Lung (tissue), 11 donors: ENCODE measurements at regions not wholly inside any gene's neighbourhood (a gene's known extent, or its start where the extent isn't known, plus 50 kb on each side); places are given as distances from the start of the nearest gene placed in this dataset.

Source experiments
- ATAC-seq: fragments of 200-7000 bp; cut with Tn5 transposase; one replicate; pipeline ENCODE4 v1.9.1; 2020; ENCODE audit warnings: moderate number of reproducible peaks; ENCODE audit not compliant: insufficient read depth, low FRiP score
- DNase-seq, 3 donors: peaks; one replicate each; pipeline ENCODE4 v3.0.0-alpha.2; 2013 to 2017
- H3K27ac ChIP-seq, 2 donors: one replicate each; pipeline ENCODE4 v1.5.1; 2013; ENCODE audit warnings: mild to moderate bottlenecking in 2 of 2, moderate library complexity in 2 of 2, control low read depth in 1 of 2, inconsistent platforms in 1 of 2, low read depth in 1 of 2, low read length in 1 of 2
- H3K27me3 ChIP-seq, 3 donors: one replicate each; pipeline ENCODE4 v1.5.1; 2013; ENCODE audit warnings: low read length in 2 of 3; ENCODE audit not compliant: control insufficient read depth in 3 of 3, insufficient read depth in 3 of 3
- H3K36me3 ChIP-seq, 4 donors: one replicate each; pipeline ENCODE4 v1.5.1; 2013; ENCODE audit warnings: low read length in 4 of 4, mild to moderate bottlenecking in 1 of 4, moderate library complexity in 1 of 4; ENCODE audit not compliant: control insufficient read depth in 4 of 4, insufficient read depth in 4 of 4
- H3K4me1 ChIP-seq, 5 donors: one replicate each; pipeline ENCODE4 v1.5.1; 2013; ENCODE audit warnings: low read length in 5 of 5, mild to moderate bottlenecking in 2 of 5, moderate library complexity in 1 of 5; ENCODE audit not compliant: control insufficient read depth in 5 of 5, insufficient read depth in 5 of 5
- H3K4me3 ChIP-seq: one replicate; pipeline ENCODE4 v1.5.1; 2013; ENCODE audit warnings: mild to moderate bottlenecking, control low read depth, moderate library complexity
- H3K9ac ChIP-seq, 2 donors: one replicate each; pipeline ENCODE4 v1.5.1; 2013; ENCODE audit warnings: low read length in 2 of 2, control low read depth in 1 of 2; ENCODE audit not compliant: insufficient read depth in 1 of 2
- H3K9me3 ChIP-seq, 4 donors: one replicate each; pipeline ENCODE4 v1.5.1; 2013; ENCODE audit warnings: low read length in 3 of 4, mild to moderate bottlenecking in 1 of 4, moderate library complexity in 1 of 4; ENCODE audit not compliant: control insufficient read depth in 4 of 4, insufficient read depth in 3 of 4
- WGBS, 2 donors: extraction: QIAGEN DNeasy Blood & Tissue Kit; methylation state at CpG; one replicate each; pipeline ENCODE4 v1.1.7; 2013; 5-methylcytosine and 5-hydroxymethylcytosine counted together
- TF ChIP-seq, protein P1 (sequence below): IDR thresholded peaks from 2 replicates; pipeline ENCODE4 v1.5.1; 2012; ENCODE audit warnings: mild to moderate bottlenecking; ENCODE audit errors: control extremely low read depth, extremely low read depth
- donor health status: control.
- donor health status: control.
- donor health status: Bipolar disorder and iron deficiency.
- donor health status: healthy.
- donor health status: DM: yes; HTN: yes; CAD: no.

DNA sequence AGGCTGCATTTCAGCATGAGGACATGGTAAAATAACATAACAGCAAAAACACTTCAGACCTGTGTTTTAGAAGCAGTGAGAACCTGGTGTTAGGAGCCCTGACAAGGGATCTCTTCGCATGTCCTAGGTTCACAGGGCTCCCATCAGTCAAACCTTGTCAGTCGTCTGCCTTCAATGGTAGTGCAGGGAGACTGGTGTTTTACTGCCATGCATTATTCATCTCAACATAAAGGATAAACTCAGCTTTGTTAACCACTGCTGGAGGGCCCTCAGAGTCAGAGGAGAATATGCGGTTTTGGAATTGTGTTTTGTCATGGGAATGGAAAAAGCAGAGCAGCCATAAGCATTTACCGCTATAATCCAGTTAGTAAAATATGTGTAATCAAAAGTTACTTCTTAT lies 275.9 kb upstream of the GCFC2 start:
- Histone ChIP-seq H3K27me3 (no peaks in the 10 kb centered on the region), H3K4me3 (no peak overlapping the region), H3K9me3 (peaks cover 0 to 6% (median 0%) of the 10 kb centered on the region in 4 donors), H3K9ac (no peak overlapping the region), H3K27ac (no peak overlapping the region), H3K4me1 (no peaks in the 10 kb centered on the region), H3K36me3 (no peaks in the 10 kb centered on the region)
- 70 to 76% methylated on average over 4 of the region's 4 CpGs for WGBS, 2 donors
- no peak for DNase-seq
- ATAC-seq: no peak
- TF ChIP-seq, protein P1, sequence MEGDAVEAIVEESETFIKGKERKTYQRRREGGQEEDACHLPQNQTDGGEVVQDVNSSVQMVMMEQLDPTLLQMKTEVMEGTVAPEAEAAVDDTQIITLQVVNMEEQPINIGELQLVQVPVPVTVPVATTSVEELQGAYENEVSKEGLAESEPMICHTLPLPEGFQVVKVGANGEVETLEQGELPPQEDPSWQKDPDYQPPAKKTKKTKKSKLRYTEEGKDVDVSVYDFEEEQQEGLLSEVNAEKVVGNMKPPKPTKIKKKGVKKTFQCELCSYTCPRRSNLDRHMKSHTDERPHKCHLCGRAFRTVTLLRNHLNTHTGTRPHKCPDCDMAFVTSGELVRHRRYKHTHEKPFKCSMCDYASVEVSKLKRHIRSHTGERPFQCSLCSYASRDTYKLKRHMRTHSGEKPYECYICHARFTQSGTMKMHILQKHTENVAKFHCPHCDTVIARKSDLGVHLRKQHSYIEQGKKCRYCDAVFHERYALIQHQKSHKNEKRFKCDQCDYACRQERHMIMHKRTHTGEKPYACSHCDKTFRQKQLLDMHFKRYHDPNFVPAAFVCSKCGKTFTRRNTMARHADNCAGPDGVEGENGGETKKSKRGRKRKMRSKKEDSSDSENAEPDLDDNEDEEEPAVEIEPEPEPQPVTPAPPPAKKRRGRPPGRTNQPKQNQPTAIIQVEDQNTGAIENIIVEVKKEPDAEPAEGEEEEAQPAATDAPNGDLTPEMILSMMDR: no peak

- peaks cover 0 to 6% (median 0%) of the 10 kb centered on the region in 4 donors for H3K9me3 ChIP-seq
- ATAC-seq (no peak), DNase-seq (no peak)
- WGBS, 2 donors: 80 to 89% methylated on average over 2 of the region's 2 CpGs
- H3K4me1 ChIP-seq: no peaks in the 10 kb centered on the region
- no peak overlapping the region for H3K4me3 ChIP-seq
- TF ChIP-seq, protein P1: no peak
- H3K27me3 ChIP-seq: no peaks in the 10 kb centered on the region
- H3K27ac ChIP-seq: no peak overlapping the region
- no peak overlapping the region for H3K9ac ChIP-seq
- no peaks in the 10 kb centered on the region for H3K36me3 ChIP-seq
These were observed 272.0 kb upstream of the GCFC2 start for GRCh38 chr2:75982719-75983118.

- Histone ChIP-seq H3K9me3 (peaks cover 0 to 3% (median 0%) of the 10 kb centered on the region in 4 donors), H3K27ac (no peak overlapping the region), H3K36me3 (no peaks in the 10 kb centered on the region), H3K4me1 (no peaks in the 10 kb centered on the region), H3K4me3 (no peak overlapping the region), H3K9ac (no peak overlapping the region), H3K27me3 (no peaks in the 10 kb centered on the region)
- WGBS, 2 donors: 74 to 76% methylated on average over 2 of the region's 2 CpGs
- ATAC-seq (no peak), DNase-seq (no peak)
- TF ChIP-seq, protein P1: no peak
These were observed 253.9 kb upstream of the GCFC2 start for GRCh38 chr2:75964646-75965045.

DNA sequence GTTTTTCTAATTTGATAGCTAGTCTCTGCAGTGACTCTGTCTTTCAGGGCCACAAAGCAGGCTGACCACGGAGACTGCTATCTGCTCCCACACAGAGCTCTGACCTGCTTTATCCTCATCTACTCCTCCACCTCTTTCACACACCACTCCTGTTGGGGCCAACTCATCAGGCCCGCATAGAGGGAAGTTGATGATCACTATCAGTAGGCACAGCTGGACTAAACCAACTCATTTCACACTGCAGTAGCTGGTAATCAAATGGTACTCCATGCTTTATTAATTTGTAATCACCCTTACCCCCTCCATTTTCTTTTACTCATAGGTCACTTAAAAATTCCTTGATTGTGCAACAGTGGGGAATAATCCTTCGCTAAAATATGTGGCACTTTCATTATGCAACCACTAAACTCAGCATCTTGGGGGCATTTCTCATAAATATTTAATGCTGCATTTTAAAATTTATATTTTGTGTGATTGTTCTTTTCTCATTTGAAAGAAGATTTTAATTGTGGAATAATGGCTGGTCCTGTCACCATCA lies 249.8 kb upstream of the GCFC2 start:
- ATAC-seq (no peak), DNase-seq (no peak)
- TF ChIP-seq, protein P1: no peak
- Histone ChIP-seq H3K9me3 (peaks cover 0 to 3% (median 0%) of the 10 kb centered on the region in 4 donors), H3K9ac (no peak overlapping the region), H3K27ac (no peak overlapping the region), H3K4me3 (no peak overlapping the region), H3K4me1 (no peaks in the 10 kb centered on the region), H3K36me3 (no peaks in the 10 kb centered on the region), H3K27me3 (no peaks in the 10 kb centered on the region)
- 69 to 72% methylated on average over 3 of the region's 3 CpGs for WGBS, 2 donors
